Natural killer cell (primary cell): ENCODE measurements at regions not wholly inside any gene's neighbourhood (a gene's known extent, or its start where the extent isn't known, plus 50 kb on each side); places are given as distances from the start of the nearest gene placed in this dataset.

Source experiments
- ATAC-seq, 3 donors: fragments of 150-1000 bp in 2 of 3; fragments of 200-7000 bp in 1 of 3; cut with Tn5 transposase; 1 replicate in 1 of 3; 2 replicates in 2 of 3; pipeline ENCODE4 v1.10.0; 2021; ENCODE audit warnings: mild to moderate bottlenecking in 2 of 3, moderate library complexity in 2 of 3
- DNase-seq, 2 donors: peaks; one replicate each; pipeline versions ENCODE4 v3.0.0 to v3.0.0-alpha.2; 2013 to 2021; ENCODE audit warnings: mixed read lengths in 1 of 2
- H3K27ac ChIP-seq: one replicate; pipeline ENCODE4 v1.5.1; 2013; ENCODE audit warnings: mild to moderate bottlenecking, low read length
- H3K27me3 ChIP-seq: one replicate; pipeline ENCODE4 v1.6.1; 2013; ENCODE audit warnings: low read length; ENCODE audit not compliant: control insufficient read depth, insufficient read depth
- H3K36me3 ChIP-seq: one replicate; pipeline ENCODE4 v1.6.1; 2013; ENCODE audit warnings: low read length; ENCODE audit not compliant: control insufficient read depth, insufficient read depth
- H3K4me1 ChIP-seq: one replicate; pipeline ENCODE4 v1.6.1; 2013; ENCODE audit warnings: low read length; ENCODE audit not compliant: control insufficient read depth, insufficient read depth
- H3K4me3 ChIP-seq: one replicate; pipeline ENCODE4 v1.5.1; 2013; ENCODE audit warnings: low read length
- H3K9me3 ChIP-seq: one replicate; pipeline ENCODE4 v1.6.1; 2013; ENCODE audit warnings: low read length; ENCODE audit not compliant: control insufficient read depth, insufficient read depth
- H3K27ac Mint-ChIP-seq, 2 donors: one replicate each; pipeline ENCODE4 v1.8.0; 2022; ENCODE audit warnings: mild to moderate bottlenecking in 2 of 2, mixed read lengths in 2 of 2, moderate library complexity in 1 of 2
- H3K27me3 Mint-ChIP-seq, 2 donors: one replicate each; pipeline ENCODE4 v1.8.0; 2022; ENCODE audit warnings: low read depth in 2 of 2, mixed read lengths in 2 of 2
- H3K36me3 Mint-ChIP-seq: one replicate; pipeline ENCODE4 v1.8.0; 2022; ENCODE audit warnings: mixed read lengths
- H3K4me1 Mint-ChIP-seq, 2 donors: one replicate each; pipeline ENCODE4 v1.8.0; 2022; ENCODE audit warnings: mixed read lengths in 2 of 2
- H3K4me3 Mint-ChIP-seq: one replicate; pipeline ENCODE4 v1.8.0; 2022; ENCODE audit warnings: mild to moderate bottlenecking, moderate library complexity, mixed read lengths
- H3K9me3 Mint-ChIP-seq, 2 donors: one replicate each; pipeline ENCODE4 v1.8.0; 2022; ENCODE audit warnings: mixed read lengths in 2 of 2
- WGBS: methylation state at CpG from one replicate; pipeline ENCODE4 v1.1.7; 2013; ENCODE audit warnings: missing lambda C conversion rate; ENCODE audit not compliant: insufficient coverage; 5-methylcytosine and 5-hydroxymethylcytosine counted together
- intact Hi-C: fragments of 100-400 bp; cut with micrococcal nuclease; formaldehyde crosslinking; loops from one replicate; pipeline ENCODE4 v1.14.2; 2022
- TF ChIP-seq, protein P1 (sequence below): fragments of 200-600 bp; IDR thresholded peaks from one replicate; pipeline ENCODE4 v1.8.0; 2022; ENCODE audit warnings: antibody characterized with exemption

DNA sequence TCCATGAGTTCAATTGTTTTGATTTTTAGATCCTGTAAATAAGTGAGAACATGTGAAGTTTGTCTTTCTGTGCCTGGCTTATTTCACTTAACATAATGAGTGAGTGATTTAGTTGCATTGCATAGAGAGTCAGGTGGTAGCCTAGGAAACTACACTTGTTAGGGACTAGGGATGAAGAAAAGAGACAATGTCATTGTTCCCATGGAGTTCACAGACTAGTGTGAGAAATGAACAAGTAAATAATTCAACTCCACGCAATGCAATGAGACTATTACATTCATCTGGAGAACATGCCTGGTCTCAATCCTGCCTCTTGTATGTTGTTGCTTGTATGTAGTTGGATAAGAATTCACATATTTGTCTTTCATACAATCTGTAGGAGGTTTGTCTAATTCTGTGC is 76.3 kb upstream of the B3GAT2 start:
- no peaks in the 10 kb centered on the region for H3K4me1 Mint-ChIP-seq
- Histone ChIP-seq H3K4me1 (no peaks in the 10 kb centered on the region), H3K27ac (no peak overlapping the region), H3K4me3 (no peak overlapping the region), H3K9me3 (no peaks in the 10 kb centered on the region), H3K27me3 (no peaks in the 10 kb centered on the region), H3K36me3 (no peaks in the 10 kb centered on the region)
- intact Hi-C loops, result no loop called here
- H3K9me3 Mint-ChIP-seq, result no peaks in the 10 kb centered on the region
- ATAC-seq (no peak), DNase-seq (no peak)
- no peaks in the 10 kb centered on the region for H3K36me3 Mint-ChIP-seq
- no peak overlapping the region for H3K27ac Mint-ChIP-seq
- H3K4me3 Mint-ChIP-seq, result no peak overlapping the region
- peaks cover 0 to 2% of the 10 kb centered on the region in 2 donors for H3K27me3 Mint-ChIP-seq
- TF ChIP-seq, protein P1, sequence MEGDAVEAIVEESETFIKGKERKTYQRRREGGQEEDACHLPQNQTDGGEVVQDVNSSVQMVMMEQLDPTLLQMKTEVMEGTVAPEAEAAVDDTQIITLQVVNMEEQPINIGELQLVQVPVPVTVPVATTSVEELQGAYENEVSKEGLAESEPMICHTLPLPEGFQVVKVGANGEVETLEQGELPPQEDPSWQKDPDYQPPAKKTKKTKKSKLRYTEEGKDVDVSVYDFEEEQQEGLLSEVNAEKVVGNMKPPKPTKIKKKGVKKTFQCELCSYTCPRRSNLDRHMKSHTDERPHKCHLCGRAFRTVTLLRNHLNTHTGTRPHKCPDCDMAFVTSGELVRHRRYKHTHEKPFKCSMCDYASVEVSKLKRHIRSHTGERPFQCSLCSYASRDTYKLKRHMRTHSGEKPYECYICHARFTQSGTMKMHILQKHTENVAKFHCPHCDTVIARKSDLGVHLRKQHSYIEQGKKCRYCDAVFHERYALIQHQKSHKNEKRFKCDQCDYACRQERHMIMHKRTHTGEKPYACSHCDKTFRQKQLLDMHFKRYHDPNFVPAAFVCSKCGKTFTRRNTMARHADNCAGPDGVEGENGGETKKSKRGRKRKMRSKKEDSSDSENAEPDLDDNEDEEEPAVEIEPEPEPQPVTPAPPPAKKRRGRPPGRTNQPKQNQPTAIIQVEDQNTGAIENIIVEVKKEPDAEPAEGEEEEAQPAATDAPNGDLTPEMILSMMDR, result no peak
- WGBS, result 100% methylated on average over 1 of the region's 1 CpG

DNA sequence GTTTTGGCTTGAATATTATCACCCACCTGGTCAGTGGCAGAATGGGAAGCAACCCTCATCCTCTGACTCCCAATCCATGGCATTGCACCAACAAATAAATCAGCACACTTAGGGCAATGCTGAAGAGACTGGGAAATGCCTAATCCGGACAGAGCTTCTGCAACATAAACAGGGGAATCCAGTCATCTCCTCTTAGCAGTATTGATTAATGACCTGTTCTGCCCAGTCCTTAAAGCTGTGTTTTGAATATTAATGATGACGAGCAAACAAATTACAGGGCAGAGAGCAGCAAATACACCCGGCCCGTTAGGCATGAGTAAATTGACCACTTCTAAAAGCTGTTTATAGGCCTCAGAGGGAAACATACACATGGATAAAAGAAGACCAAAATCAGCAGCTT is 77.0 kb upstream of the B3GAT2 start:
- intact Hi-C loops, result no loop called here
- TF ChIP-seq, protein P1, result no peak
- Histone ChIP-seq H3K36me3 (no peaks in the 10 kb centered on the region), H3K4me3 (no peak overlapping the region), H3K27ac (no peak overlapping the region), H3K27me3 (no peaks in the 10 kb centered on the region), H3K9me3 (no peaks in the 10 kb centered on the region), H3K4me1 (no peaks in the 10 kb centered on the region)
- Mint-ChIP-seq H3K9me3 (no peaks in the 10 kb centered on the region), H3K27ac (no peak overlapping the region), H3K27me3 (peaks cover 0 to 2% of the 10 kb centered on the region in 2 donors), H3K4me3 (no peak overlapping the region), H3K36me3 (no peaks in the 10 kb centered on the region), H3K4me1 (no peaks in the 10 kb centered on the region)
- DNase-seq (no peak), ATAC-seq (no peak)
- 86% methylated on average over 4 of the region's 4 CpGs for WGBS

DNA sequence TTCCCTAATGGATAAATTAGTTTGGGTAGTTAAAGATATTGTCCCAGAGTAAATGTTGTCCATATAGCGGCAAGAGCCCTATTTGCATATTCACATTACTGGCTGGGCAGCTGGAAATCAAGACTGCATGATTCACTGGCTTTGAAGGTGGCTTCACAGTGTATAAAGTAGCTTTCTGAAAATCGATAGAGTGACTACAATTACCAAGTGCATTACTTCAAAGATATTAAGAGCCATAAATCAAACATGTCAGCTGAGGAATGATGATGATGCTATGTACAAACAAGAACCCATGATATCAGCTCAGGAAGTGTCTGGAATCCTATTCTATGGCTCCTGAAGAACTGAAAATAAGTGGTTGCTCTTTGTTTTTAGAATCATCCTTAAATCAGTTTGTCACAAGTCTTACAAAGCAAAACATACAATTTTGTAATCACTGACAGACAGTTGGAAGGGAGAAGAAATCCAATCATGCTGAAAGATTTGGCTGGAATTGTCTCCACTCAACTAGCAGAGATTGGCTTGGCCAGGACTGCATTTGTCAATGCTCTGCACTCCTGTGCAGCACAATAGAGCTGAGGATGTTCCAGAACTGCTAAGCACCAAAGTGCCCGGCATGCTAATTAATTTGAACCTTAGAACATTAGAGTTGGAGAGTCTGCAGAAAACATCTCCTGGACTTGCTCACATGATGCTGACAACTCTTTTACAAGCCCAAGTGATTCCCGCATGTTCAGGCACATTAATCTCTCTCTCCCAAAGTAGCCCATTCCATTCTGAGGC is 77.9 kb upstream of the B3GAT2 start:
- Mint-ChIP-seq H3K4me3 (no peak overlapping the region), H3K4me1 (no peaks in the 10 kb centered on the region), H3K36me3 (no peaks in the 10 kb centered on the region), H3K27ac (no peak overlapping the region), H3K27me3 (peaks cover 0 to 2% of the 10 kb centered on the region in 2 donors), H3K9me3 (no peaks in the 10 kb centered on the region)
- H3K27me3 ChIP-seq, result no peaks in the 10 kb centered on the region
- TF ChIP-seq, protein P1, result no peak
- WGBS, result 96% methylated on average over 3 of the region's 4 CpGs
- DNase-seq (no peak), ATAC-seq (no peak)
- H3K27ac ChIP-seq, result no peak overlapping the region
- H3K4me3 ChIP-seq, result no peak overlapping the region
- no peaks in the 10 kb centered on the region for H3K9me3 ChIP-seq
- H3K4me1 ChIP-seq, result no peaks in the 10 kb centered on the region
- intact Hi-C loops, result no loop called here
- no peaks in the 10 kb centered on the region for H3K36me3 ChIP-seq

DNA sequence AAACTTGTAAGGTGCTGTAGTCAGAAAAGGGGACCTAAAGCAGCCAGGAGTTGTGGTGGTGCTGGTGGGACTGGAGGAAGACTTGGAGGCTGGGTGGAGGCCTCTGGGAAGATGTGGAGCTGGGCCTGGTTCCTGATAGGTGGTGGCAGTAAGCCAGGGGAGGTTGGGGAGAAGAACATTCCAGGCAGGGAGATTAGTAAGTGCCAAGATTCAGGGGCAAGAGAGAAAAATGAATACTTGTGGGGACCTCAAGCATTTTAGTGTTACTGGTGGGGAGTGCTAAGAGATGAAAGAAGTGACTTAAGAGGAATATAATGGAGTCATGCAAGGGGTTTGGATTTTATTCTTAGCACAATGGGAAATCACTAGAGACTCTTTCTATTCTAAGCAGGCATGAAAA is 79.0 kb upstream of the B3GAT2 start:
- no peaks in the 10 kb centered on the region for H3K27me3 ChIP-seq
- no peaks in the 10 kb centered on the region for H3K4me1 Mint-ChIP-seq
- H3K4me1 ChIP-seq, result no peaks in the 10 kb centered on the region
- TF ChIP-seq, protein P1, result no peak
- no peak for ATAC-seq
- no peaks in the 10 kb centered on the region for H3K9me3 Mint-ChIP-seq
- no peak for DNase-seq
- H3K36me3 Mint-ChIP-seq, result no peaks in the 10 kb centered on the region
- H3K9me3 ChIP-seq, result no peaks in the 10 kb centered on the region
- H3K27me3 Mint-ChIP-seq, result peaks cover 0 to 3% of the 10 kb centered on the region in 2 donors
- H3K36me3 ChIP-seq, result no peaks in the 10 kb centered on the region
- H3K27ac Mint-ChIP-seq, result no peak overlapping the region
- intact Hi-C loops, result no loop called here
- H3K4me3 Mint-ChIP-seq, result no peak overlapping the region
- no peak overlapping the region for H3K4me3 ChIP-seq
- no peak overlapping the region for H3K27ac ChIP-seq
